ENCODE measurements at regions not wholly inside any gene's neighbourhood (a gene's known extent, or its start where the extent isn't known, plus 50 kb on each side); places are given as distances from the start of the nearest gene placed in this dataset.

GRCh38 chr6:155709262-155709661 is 253.6 kb upstream of the NOX3 start:
- Histone ChIP-seq H3K27ac (no peak overlapping the region), H3K4me1 (ENCODE audit: control insufficient read depth in 1 of 2, insufficient read depth in 1 of 2, low read depth in 1 of 2, low read length in 1 of 2) (no peaks in the 10 kb centered on the region), H3K9me3 (no peaks in the 10 kb centered on the region), H3K4me3 (ENCODE audit: low read depth in 1 of 2, low read length in 1 of 2) (no peak overlapping the region), H3K27me3 (no peaks in the 10 kb centered on the region), H3K36me3 (no peaks in the 10 kb centered on the region)
- TF ChIP-seq CTCF (IDR thresholded peaks at IDR 0.05) = no peak

GRCh38 chr6:155708100-155708499 is 252.5 kb upstream of the NOX3 start:
- Histone ChIP-seq H3K36me3 (no peaks in the 10 kb centered on the region), H3K4me3 (ENCODE audit: low read depth in 1 of 2, low read length in 1 of 2) (no peak overlapping the region), H3K27me3 (no peaks in the 10 kb centered on the region), H3K4me1 (ENCODE audit: control insufficient read depth in 1 of 2, insufficient read depth in 1 of 2, low read depth in 1 of 2, low read length in 1 of 2) (no peaks in the 10 kb centered on the region), H3K9me3 (no peaks in the 10 kb centered on the region), H3K27ac (no peak overlapping the region)
- no peak for TF ChIP-seq CTCF (IDR thresholded peaks at IDR 0.05)

- Histone ChIP-seq H3K27ac (no peak overlapping the region), H3K4me3 (ENCODE audit: low read depth in 1 of 2, low read length in 1 of 2) (no peak overlapping the region), H3K27me3 (no peaks in the 10 kb centered on the region), H3K9me3 (no peaks in the 10 kb centered on the region), H3K36me3 (no peaks in the 10 kb centered on the region), H3K4me1 (ENCODE audit: control insufficient read depth in 1 of 2, insufficient read depth in 1 of 2, low read depth in 1 of 2, low read length in 1 of 2) (no peaks in the 10 kb centered on the region)
- no peak for TF ChIP-seq CTCF (IDR thresholded peaks at IDR 0.05)
Observed at GRCh38 chr6:155706806-155707205, 251.2 kb upstream of the NOX3 start.

GRCh38 chr6:155706341-155706740 is 250.7 kb upstream of the NOX3 start:
- Histone ChIP-seq H3K4me1 (ENCODE audit: control insufficient read depth in 1 of 2, insufficient read depth in 1 of 2, low read depth in 1 of 2, low read length in 1 of 2) (no peaks in the 10 kb centered on the region), H3K9me3 (no peaks in the 10 kb centered on the region), H3K4me3 (ENCODE audit: low read depth in 1 of 2, low read length in 1 of 2) (no peak overlapping the region), H3K27me3 (no peaks in the 10 kb centered on the region), H3K36me3 (no peaks in the 10 kb centered on the region), H3K27ac (no peak overlapping the region)
- no peak for TF ChIP-seq CTCF (IDR thresholded peaks at IDR 0.05)

GRCh38 chr6:155701342-155701741 is 245.7 kb upstream of the NOX3 start:
- Histone ChIP-seq H3K9me3 (no peaks in the 10 kb centered on the region), H3K27me3 (no peaks in the 10 kb centered on the region), H3K36me3 (no peaks in the 10 kb centered on the region), H3K4me1 (ENCODE audit: control insufficient read depth in 1 of 2, insufficient read depth in 1 of 2, low read depth in 1 of 2, low read length in 1 of 2) (no peaks in the 10 kb centered on the region), H3K27ac (no peak overlapping the region), H3K4me3 (ENCODE audit: low read depth in 1 of 2, low read length in 1 of 2) (no peak overlapping the region)
- no peak for TF ChIP-seq CTCF (IDR thresholded peaks at IDR 0.05)

GRCh38 chr6:155695495-155695894 is 239.9 kb upstream of the NOX3 start:
- H3K9me3 ChIP-seq = no peaks in the 10 kb centered on the region
- no peak overlapping the region for H3K27ac ChIP-seq
- no peak overlapping the region for H3K4me3 ChIP-seq (ENCODE audit: low read depth in 1 of 2, low read length in 1 of 2)
- H3K27me3 ChIP-seq = no peaks in the 10 kb centered on the region
- no peaks in the 10 kb centered on the region for H3K4me1 ChIP-seq (ENCODE audit: control insufficient read depth in 1 of 2, insufficient read depth in 1 of 2, low read depth in 1 of 2, low read length in 1 of 2)
- H3K36me3 ChIP-seq = no peaks in the 10 kb centered on the region
- TF ChIP-seq CTCF (IDR thresholded peaks at IDR 0.05) = no peak
